Esophagus squamous epithelium (tissue), 5 donors: ENCODE measurements at regions not wholly inside any gene's neighbourhood (a gene's known extent, or its start where the extent isn't known, plus 50 kb on each side); places are given as distances from the start of the nearest gene placed in this dataset.

ENCODE experiments used
- DNase-seq: peaks from one replicate; lab custom pipeline; 2025; lab: John Stamatoyannopoulos, UW
- H3K27ac ChIP-seq, 4 donors: fragments of 200-600 bp; sonication (generic); one replicate each; pipeline ENCODE4 v1.5.1; 2016 to 2019; ENCODE audit warnings: mild to moderate bottlenecking in 1 of 4
- H3K27me3 ChIP-seq, 4 donors: fragments of 200-600 bp; sonication (generic); 1 replicate in 3 of 4; 2 replicates in 1 of 4; pipeline versions ENCODE4 v1.5.1 to v1.6.0; 2017 to 2021; ENCODE audit warnings: antibody characterized with exemption in 1 of 4
- H3K36me3 ChIP-seq, 3 donors: fragments of 200-600 bp; sonication (generic); one replicate each; pipeline ENCODE4 v1.5.1; 2016 to 2019
- H3K4me1 ChIP-seq, 3 donors: fragments of 200-600 bp; sonication (generic); one replicate each; pipeline ENCODE4 v1.5.1; 2017 to 2019
- H3K4me3 ChIP-seq, 4 donors: fragments of 200-600 bp; sonication (generic); 1 replicate in 3 of 4; 2 replicates in 1 of 4; pipeline ENCODE4 v1.5.1; 2016 to 2019; ENCODE audit warnings: mild to moderate bottlenecking in 2 of 4, moderate library complexity in 1 of 4
- H3K9me3 ChIP-seq, 3 donors: fragments of 200-600 bp; sonication (generic); one replicate each; pipeline ENCODE4 v1.5.1; 2016 to 2019
- POLR2A ChIP-seq, 4 donors: fragments of 450-650 bp; IDR thresholded peaks; one replicate each; pipeline ENCODE4 v1.6.1; 2017; ENCODE audit warnings: antibody characterized with exemption in 4 of 4, mild to moderate bottlenecking in 4 of 4, moderate library complexity in 3 of 4
- WGBS, 2 donors: methylation state at CpG; one replicate each; pipeline ENCODE4 v1.1.5; 2018; 5-methylcytosine and 5-hydroxymethylcytosine counted together
- intact Hi-C: fragments of 100-400 bp; cut with DNase I; formaldehyde crosslinking; loops from one replicate; pipeline ENCODE4 v1.15.0; 2022
- TF ChIP-seq, protein P1 (sequence below), 6 experiments: fragments of 450-650 bp in 4 of 6; fragments of 200-600 bp in 2 of 6; sonication (generic) in 2 of 6; IDR thresholded peaks; one replicate each; pipeline ENCODE4 v1.5.1; 2016 to 2019; ENCODE audit warnings: antibody characterized with exemption in 6 of 6, mild to moderate bottlenecking in 4 of 6, moderate library complexity in 4 of 6
- donor health status: DM: yes; HTN: yes; CAD: no.

DNA sequence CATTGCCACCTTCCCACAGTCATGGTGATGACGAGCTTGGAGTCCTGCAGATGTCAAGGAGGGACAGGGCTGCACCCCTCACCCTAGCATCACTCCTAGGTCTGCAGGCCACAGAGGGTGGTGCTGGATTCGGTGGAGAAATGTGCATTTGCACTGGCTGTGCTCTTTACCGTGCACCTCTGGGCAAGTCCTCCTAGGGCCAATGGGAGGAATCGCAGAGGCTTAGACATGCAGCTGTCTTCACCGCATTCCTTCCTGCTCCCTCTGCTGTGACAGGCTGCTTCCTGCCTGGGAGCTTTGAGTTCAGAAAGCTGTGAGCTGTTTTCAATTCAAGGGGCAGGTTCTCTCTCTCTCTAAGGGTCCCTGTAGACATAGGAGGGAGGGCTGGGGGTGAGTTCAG, 85.1 kb downstream of the EDN3 start:
- Histone ChIP-seq H3K4me1 (peaks cover 0 to 79% (median 22%) of the 10 kb centered on the region in 3 donors), H3K4me3 (no peak overlapping the region), H3K9me3 (no peaks in the 10 kb centered on the region), H3K36me3 (no peaks in the 10 kb centered on the region), H3K27me3 (peaks cover 0 to 66% (median 0%) of the 10 kb centered on the region in 4 donors), H3K27ac (peak overlapping the region in 3 of 4 donors; percentile 72 to 87 (median 75))
- 9 to 10% methylated on average over 4 to 5 of the region's 5 CpGs for WGBS, 2 donors
- intact Hi-C loops: no loop called here
- no peak for TF ChIP-seq POLR2A (IDR thresholded peaks at IDR 0.05)
- TF ChIP-seq, protein P1, sequence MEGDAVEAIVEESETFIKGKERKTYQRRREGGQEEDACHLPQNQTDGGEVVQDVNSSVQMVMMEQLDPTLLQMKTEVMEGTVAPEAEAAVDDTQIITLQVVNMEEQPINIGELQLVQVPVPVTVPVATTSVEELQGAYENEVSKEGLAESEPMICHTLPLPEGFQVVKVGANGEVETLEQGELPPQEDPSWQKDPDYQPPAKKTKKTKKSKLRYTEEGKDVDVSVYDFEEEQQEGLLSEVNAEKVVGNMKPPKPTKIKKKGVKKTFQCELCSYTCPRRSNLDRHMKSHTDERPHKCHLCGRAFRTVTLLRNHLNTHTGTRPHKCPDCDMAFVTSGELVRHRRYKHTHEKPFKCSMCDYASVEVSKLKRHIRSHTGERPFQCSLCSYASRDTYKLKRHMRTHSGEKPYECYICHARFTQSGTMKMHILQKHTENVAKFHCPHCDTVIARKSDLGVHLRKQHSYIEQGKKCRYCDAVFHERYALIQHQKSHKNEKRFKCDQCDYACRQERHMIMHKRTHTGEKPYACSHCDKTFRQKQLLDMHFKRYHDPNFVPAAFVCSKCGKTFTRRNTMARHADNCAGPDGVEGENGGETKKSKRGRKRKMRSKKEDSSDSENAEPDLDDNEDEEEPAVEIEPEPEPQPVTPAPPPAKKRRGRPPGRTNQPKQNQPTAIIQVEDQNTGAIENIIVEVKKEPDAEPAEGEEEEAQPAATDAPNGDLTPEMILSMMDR (IDR thresholded peaks at IDR 0.05): peak in 2 of 6 experiments; percentile 25 to 27
- no peak for DNase-seq

DNA sequence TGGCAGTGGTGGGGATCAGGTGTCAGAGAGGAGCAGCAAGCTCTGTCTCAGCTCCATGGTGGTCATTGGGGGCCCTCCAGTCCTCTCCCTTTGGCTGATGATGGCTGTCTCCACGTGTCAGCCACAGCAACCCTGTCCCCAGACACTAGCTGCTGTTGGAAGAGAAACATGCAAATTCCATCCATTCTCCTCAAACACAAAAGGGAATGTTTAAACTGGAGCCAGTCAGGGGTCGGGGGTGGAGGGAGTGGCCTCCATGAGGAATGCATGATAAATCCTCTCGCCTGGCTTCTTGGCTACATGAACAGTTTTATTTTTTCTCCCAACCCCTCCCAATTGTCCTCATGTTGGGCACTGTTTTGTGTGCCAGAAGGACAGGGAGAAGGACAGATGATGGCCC, 86.4 kb downstream of the EDN3 start:
- peak in 1 of 4 donors; percentile 18 for TF ChIP-seq POLR2A (IDR thresholded peaks at IDR 0.05)
- TF ChIP-seq, protein P1 (IDR thresholded peaks at IDR 0.05): no peak
- Histone ChIP-seq H3K4me1 (peaks cover 0 to 74% (median 22%) of the 10 kb centered on the region in 3 donors), H3K36me3 (no peaks in the 10 kb centered on the region), H3K27ac (peak overlapping the region in 3 of 4 donors; percentile 72 to 87 (median 75)), H3K4me3 (no peak overlapping the region), H3K27me3 (peaks cover 0 to 58% (median 0%) of the 10 kb centered on the region in 4 donors), H3K9me3 (no peaks in the 10 kb centered on the region)
- 16 to 18% methylated on average over 3 of the region's 3 CpGs for WGBS, 2 donors
- intact Hi-C loops: no loop called here
- no peak for DNase-seq

DNA sequence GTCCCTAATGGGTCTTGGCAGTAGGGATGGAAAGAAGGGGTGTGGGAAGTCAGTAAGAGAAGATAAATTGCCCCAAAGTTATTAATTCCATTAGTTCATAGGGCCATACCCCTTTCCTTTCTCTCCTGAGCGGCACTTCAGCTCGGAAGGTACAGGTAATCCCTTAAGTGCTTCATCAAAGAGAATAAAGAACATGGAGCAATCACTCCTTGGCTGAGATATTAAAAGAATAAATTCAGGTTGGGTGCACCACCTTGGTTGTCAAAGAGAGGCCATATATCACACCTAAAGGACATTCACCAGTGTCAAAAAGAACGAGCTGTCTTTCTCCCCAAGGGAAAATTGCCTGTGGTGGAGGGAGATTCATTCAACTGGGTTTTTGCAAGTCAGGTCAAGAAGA, 87.5 kb downstream of the EDN3 start:
- peaks cover 0 to 63% (median 22%) of the 10 kb centered on the region in 3 donors for H3K4me1 ChIP-seq
- TF ChIP-seq, protein P1 (IDR thresholded peaks at IDR 0.05): no peak
- no peak for TF ChIP-seq POLR2A (IDR thresholded peaks at IDR 0.05)
- 36 to 43% methylated on average over 3 of the region's 3 CpGs for WGBS, 2 donors
- no peaks in the 10 kb centered on the region for H3K9me3 ChIP-seq
- H3K4me3 ChIP-seq: no peak overlapping the region
- H3K27me3 ChIP-seq: peaks cover 0 to 51% (median 0%) of the 10 kb centered on the region in 4 donors
- intact Hi-C loops: no loop called here
- DNase-seq: no peak
- no peaks in the 10 kb centered on the region for H3K36me3 ChIP-seq
- H3K27ac ChIP-seq: peak overlapping the region in 3 of 4 donors; percentile 80 to 87 (median 85)

DNA sequence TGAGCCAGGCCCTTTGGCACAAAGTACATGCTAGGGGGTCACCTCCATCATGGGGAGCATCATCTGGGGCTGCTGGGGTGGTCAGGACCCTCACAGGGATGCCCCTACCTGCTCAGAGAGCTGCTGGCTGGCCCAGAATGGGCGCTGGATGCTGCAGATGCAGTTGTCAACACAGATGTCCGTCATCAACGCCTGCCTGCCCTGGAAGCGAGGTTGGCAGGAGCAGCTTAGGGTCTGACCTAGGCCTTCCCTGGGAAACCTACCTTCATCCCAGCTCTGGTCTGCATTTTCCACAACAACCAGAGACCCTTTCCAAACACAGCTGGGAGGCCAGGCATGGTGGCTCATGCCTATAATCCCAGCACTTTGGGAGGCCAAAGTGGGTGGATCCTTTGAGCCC, 88.0 kb downstream of the EDN3 start:
- Histone ChIP-seq H3K4me3 (no peak overlapping the region), H3K4me1 (peaks cover 0 to 58% (median 22%) of the 10 kb centered on the region in 3 donors), H3K27me3 (peaks cover 0 to 51% (median 0%) of the 10 kb centered on the region in 4 donors), H3K9me3 (no peaks in the 10 kb centered on the region), H3K27ac (peak overlapping the region; percentile 80 to 87 (median 83)), H3K36me3 (no peaks in the 10 kb centered on the region)
- DNase-seq: no peak
- 81% methylated on average over 4 of the region's 4 CpGs; no CpG with 5 or more reads in 1 of the 2 donors for WGBS, 2 donors
- intact Hi-C loops: no loop called here
- TF ChIP-seq, protein P1 (IDR thresholded peaks at IDR 0.05): no peak
- TF ChIP-seq POLR2A (IDR thresholded peaks at IDR 0.05): no peak

DNA sequence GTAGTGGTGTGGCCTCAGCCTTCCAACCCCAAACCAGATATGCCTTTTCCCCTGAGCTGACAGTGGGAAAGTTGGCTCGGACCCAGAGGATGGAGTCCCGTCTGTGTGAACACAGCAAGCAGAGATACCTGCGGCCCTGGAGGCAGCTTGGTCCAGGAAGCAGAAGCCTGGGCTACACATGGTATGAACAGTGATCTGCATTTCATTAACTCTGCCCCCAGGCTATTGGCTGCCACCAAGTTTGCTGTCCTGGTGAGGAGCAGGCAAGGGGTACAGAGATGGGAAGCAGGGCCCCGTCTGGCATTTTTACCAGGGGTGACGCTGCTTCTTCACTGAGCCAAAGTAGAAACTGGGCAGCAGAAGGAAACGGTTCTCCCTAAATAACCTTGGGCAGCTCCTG, 90.0 kb downstream of the EDN3 start:
- Histone ChIP-seq H3K36me3 (no peaks in the 10 kb centered on the region), H3K4me1 (peaks cover 0 to 53% (median 19%) of the 10 kb centered on the region in 3 donors), H3K27ac (no peak overlapping the region), H3K27me3 (peaks cover 0 to 58% (median 0%) of the 10 kb centered on the region in 4 donors), H3K9me3 (no peaks in the 10 kb centered on the region), H3K4me3 (no peak overlapping the region)
- intact Hi-C loops: no loop called here
- no peak for TF ChIP-seq POLR2A (IDR thresholded peaks at IDR 0.05)
- TF ChIP-seq, protein P1 (IDR thresholded peaks at IDR 0.05): no peak
- no peak for DNase-seq
- WGBS, 2 donors: 81 to 91% methylated on average over 5 of the region's 6 CpGs
